ENCODE measurements at regions not wholly inside any gene's neighbourhood (a gene's known extent, or its start where the extent isn't known, plus 50 kb on each side); places are given as distances from the start of the nearest gene placed in this dataset.
A peak's percentile ranks its signal among the peaks of the same experiment; 100 is the strongest.

- H3K9ac ChIP-seq, result no peak overlapping the region
- no peaks in the 10 kb centered on the region for H4K20me1 ChIP-seq (ENCODE audit: insufficient read depth)
- no peaks in the 10 kb centered on the region for H3K36me3 ChIP-seq (ENCODE audit: low read depth)
- H3K4me3 ChIP-seq, result no peak overlapping the region
- in situ Hi-C loops (cut with MboI), result no loop called here
- no peaks in the 10 kb centered on the region for H3K9me3 ChIP-seq (ENCODE audit: low read depth)
- no peaks in the 10 kb centered on the region for H3K79me2 ChIP-seq (ENCODE audit: insufficient read depth)
- H3K27ac ChIP-seq, result peak overlapping the region; percentile 75
- no peak for TF ChIP-seq EZH2phosphoT487 (IDR thresholded peaks at IDR 0.05; ENCODE audit: insufficient read depth, low read depth)
- no peak for TF ChIP-seq EZH2 (IDR thresholded peaks at IDR 0.05; ENCODE audit: insufficient read depth, poor library complexity, severe bottlenecking)
- 21 to 47% methylated on average over 1 of the region's 1 CpG for WGBS, 2 experiments (ENCODE audit: low coverage in 1 of 2, low lambda C conversion rate in 2 of 2, missing lambda C conversion rate in 2 of 2)
- peaks cover 33% of the 10 kb centered on the region for H3F3A ChIP-seq (ENCODE audit: insufficient read depth)
- H2AFZ ChIP-seq, result no peak overlapping the region
- H3K27me3 ChIP-seq (replicated peaks; ENCODE audit: insufficient read depth), result no peaks in the 10 kb centered on the region
- peaks cover 49% of the 10 kb centered on the region for H3K4me1 ChIP-seq (ENCODE audit: insufficient read depth)
- H3K9me2 ChIP-seq (ENCODE audit: insufficient read depth), result no peaks in the 10 kb centered on the region
- peak overlapping the region; percentile 1 for H3K4me2 ChIP-seq (ENCODE audit: unreplicated experiment)
- DNase-seq, result peak; percentile 13
Measured at GRCh38 chr11:29319210-29319609, 697.6 kb downstream of the KCNA4 start.

- peak; percentile 60 for DNase-seq
- Histone ChIP-seq H3K4me2 (ENCODE audit: unreplicated experiment) (peak overlapping the region; percentile 62), H3K27me3 (replicated peaks; ENCODE audit: insufficient read depth) (no peaks in the 10 kb centered on the region), H3K9me3 (ENCODE audit: low read depth) (no peaks in the 10 kb centered on the region), H3K9ac (peak overlapping the region; percentile 26; the same call in 1 of the 2 replicates), H3K4me1 (ENCODE audit: insufficient read depth) (peaks cover 44% of the 10 kb centered on the region), H4K20me1 (ENCODE audit: insufficient read depth) (no peaks in the 10 kb centered on the region), H3K9me2 (ENCODE audit: insufficient read depth) (no peaks in the 10 kb centered on the region), H3K36me3 (ENCODE audit: low read depth) (no peaks in the 10 kb centered on the region), H2AFZ (peak overlapping the region; percentile 30; the same call in 1 of the 2 replicates), H3F3A (ENCODE audit: insufficient read depth) (peaks cover 33% of the 10 kb centered on the region), H3K4me3 (no peak overlapping the region), H3K79me2 (ENCODE audit: insufficient read depth) (no peaks in the 10 kb centered on the region), H3K27ac (peak overlapping the region; percentile 75)
- 18 to 23% methylated on average over 3 of the region's 3 CpGs for WGBS, 2 experiments (ENCODE audit: low coverage in 1 of 2, low lambda C conversion rate in 2 of 2, missing lambda C conversion rate in 2 of 2)
- in situ Hi-C loops (cut with MboI), result no loop called here
- TF ChIP-seq EZH2 (IDR thresholded peaks at IDR 0.05; ENCODE audit: insufficient read depth, poor library complexity, severe bottlenecking), result no peak
- no peak for TF ChIP-seq EZH2phosphoT487 (IDR thresholded peaks at IDR 0.05; ENCODE audit: insufficient read depth, low read depth)
Measured at GRCh38 chr11:29318134-29318845, 698.5 kb downstream of the KCNA4 start.

- Histone ChIP-seq H3K36me3 (ENCODE audit: low read depth) (no peaks in the 10 kb centered on the region), H2AFZ (peak overlapping the region; percentile 1; the same call in 1 of the 2 replicates), H3K27ac (peak overlapping the region; percentile 75), H3K4me1 (ENCODE audit: insufficient read depth) (peaks cover 49% of the 10 kb centered on the region), H3F3A (ENCODE audit: insufficient read depth) (peaks cover 33% of the 10 kb centered on the region), H3K9me2 (ENCODE audit: insufficient read depth) (no peaks in the 10 kb centered on the region), H3K4me2 (ENCODE audit: unreplicated experiment) (peak overlapping the region; percentile 62), H3K9me3 (ENCODE audit: low read depth) (no peaks in the 10 kb centered on the region), H4K20me1 (ENCODE audit: insufficient read depth) (no peaks in the 10 kb centered on the region), H3K27me3 (replicated peaks; ENCODE audit: insufficient read depth) (no peaks in the 10 kb centered on the region), H3K9ac (peak overlapping the region; percentile 26; the same call in 1 of the 2 replicates), H3K4me3 (no peak overlapping the region), H3K79me2 (ENCODE audit: insufficient read depth) (no peaks in the 10 kb centered on the region)
- TF ChIP-seq EZH2phosphoT487 (IDR thresholded peaks at IDR 0.05; ENCODE audit: insufficient read depth, low read depth) (no peak), EZH2 (IDR thresholded peaks at IDR 0.05; ENCODE audit: insufficient read depth, poor library complexity, severe bottlenecking) (no peak)
- in situ Hi-C loops (cut with MboI), result no loop called here
- WGBS, 2 experiments (ENCODE audit: low coverage in 1 of 2, low lambda C conversion rate in 2 of 2, missing lambda C conversion rate in 2 of 2), result 30 to 35% methylated on average over 4 of the region's 4 CpGs
- DNase-seq, result peak; percentile 50
Measured at GRCh38 chr11:29317694-29318093, 699.1 kb downstream of the KCNA4 start.

GRCh38 chr11:29315275-29315674, 701.6 kb downstream of the KCNA4 start:
- no peaks in the 10 kb centered on the region for H3K27me3 ChIP-seq (replicated peaks; ENCODE audit: insufficient read depth)
- no peak overlapping the region for H3K4me3 ChIP-seq
- H3K9me2 ChIP-seq (ENCODE audit: insufficient read depth), result no peaks in the 10 kb centered on the region
- no peaks in the 10 kb centered on the region for H3K36me3 ChIP-seq (ENCODE audit: low read depth)
- no peaks in the 10 kb centered on the region for H3K79me2 ChIP-seq (ENCODE audit: insufficient read depth)
- peaks cover 55% of the 10 kb centered on the region for H3K4me1 ChIP-seq (ENCODE audit: insufficient read depth)
- H3F3A ChIP-seq (ENCODE audit: insufficient read depth), result peaks cover 37% of the 10 kb centered on the region
- H4K20me1 ChIP-seq (ENCODE audit: insufficient read depth), result no peaks in the 10 kb centered on the region
- DNase-seq, result no peak
- no peak overlapping the region for H3K9ac ChIP-seq
- H3K9me3 ChIP-seq (ENCODE audit: low read depth), result no peaks in the 10 kb centered on the region
- 0 out of 2 replicates have a peak overlapping the region, but pooled peaks have one; percentile 8 for H2AFZ ChIP-seq
- H3K4me2 ChIP-seq (ENCODE audit: unreplicated experiment), result no peak overlapping the region
- no peak overlapping the region for H3K27ac ChIP-seq
- in situ Hi-C loops (cut with MboI), result no loop called here
- TF ChIP-seq EZH2 (IDR thresholded peaks at IDR 0.05; ENCODE audit: insufficient read depth, poor library complexity, severe bottlenecking) (no peak), EZH2phosphoT487 (IDR thresholded peaks at IDR 0.05; ENCODE audit: insufficient read depth, low read depth) (no peak)
